K562 (cell line): ENCODE measurements at regions not wholly inside any gene's neighbourhood (a gene's known extent, or its start where the extent isn't known, plus 50 kb on each side); places are given as distances from the start of the nearest gene placed in this dataset.

Experiments used
- ATAC-seq: fragments of 200-7000 bp; cut with Tn5 transposase; 3 replicates; pipeline ENCODE4 v1.9.1; 2020; ENCODE audit warnings: moderate library complexity
- BruUV-seq: library from RNA; stranded (reverse); fragments of 400-500 nt; replicated peaks from 2 replicates; lab custom pipeline; 2021; lab: Mats Ljungman, UMichigan
- CTCF ChIA-PET: fragments of 300-600 bp; formaldehyde crosslinking; extraction: SDS; loops from one replicate; lab custom pipeline; 2021; ENCODE audit warnings: low intra/inter-chr PET ratio; lab: Yijun Ruan, JAX
- POLR2A ChIA-PET: fragments of 300-600, 350-650 bp; sonication (Branson Sonifier 250); formaldehyde crosslinking; extraction: SDS; loops from one replicate; lab custom pipeline; 2021; ENCODE audit warnings: antibody characterized with exemption, inconsistent platforms; lab: Yijun Ruan, JAX
- DNase-seq, 4 experiments: peaks; one replicate each; pipeline versions ENCODE4 v3.0.0 to v3.0.0-alpha.2; 2011 to 2018; ENCODE audit warnings: low spot score in 3 of 4, mixed read lengths in 3 of 4; ENCODE audit errors: extremely low read depth in 1 of 4
- FAIRE-seq: peaks from 2 replicates; lab custom pipeline; 2011; peaks lifted over from hg19 to GRCh38; lab: Jason Lieb, UNC
- H2AFZ ChIP-seq: 2 replicates; pipeline ENCODE4 v1.6.0; 2011; ENCODE audit warnings: low read depth, low read length, control low read depth, inconsistent platforms
- H3K27ac ChIP-seq: fragments of 200-600 bp; 3 replicates; pipeline ENCODE4 v1.8.0; 2011; ENCODE audit warnings: low read depth, mild to moderate bottlenecking, control low read depth, inconsistent platforms, low read length, moderate library complexity, mixed read lengths; ENCODE audit errors: extremely low read depth
- H3K27me3 ChIP-seq, 2 experiments: fragments of 300-600 bp in 1 of 2; 2 replicates in 1 of 2; 3 replicates in 1 of 2; pipeline versions ENCODE4 v1.6.0 to v1.8.0; 2011; ENCODE audit warnings: inconsistent platforms in 2 of 2, low read length in 2 of 2, mild to moderate bottlenecking in 1 of 2, mixed read lengths in 1 of 2, moderate library complexity in 1 of 2; ENCODE audit not compliant: control insufficient read depth in 2 of 2, insufficient read depth in 2 of 2
- H3K36me3 ChIP-seq: fragments of 300-600 bp; 3 replicates; pipeline ENCODE4 v1.8.0; 2011; ENCODE audit warnings: mild to moderate bottlenecking, low read length, inconsistent platforms; ENCODE audit not compliant: control insufficient read depth, insufficient read depth
- H3K4me1 ChIP-seq, 2 experiments: fragments of 200-600 bp in 1 of 2; replicated peaks in 1 of 2; 2 replicates in 1 of 2; 3 replicates in 1 of 2; pipeline versions ENCODE4 v1.5.1 to v1.8.0; 2011; ENCODE audit warnings: inconsistent platforms in 2 of 2, low read length in 2 of 2, mild to moderate bottlenecking in 1 of 2, mixed read lengths in 1 of 2, moderate library complexity in 1 of 2; ENCODE audit not compliant: control insufficient read depth in 2 of 2, insufficient read depth in 2 of 2
- H3K4me2 ChIP-seq: 2 replicates; pipeline ENCODE4 v1.6.1; 2011; ENCODE audit warnings: low read length, control low read depth, inconsistent platforms, mixed read lengths; ENCODE audit not compliant: insufficient read depth
- H3K4me3 ChIP-seq: fragments of 200-600 bp; sonication (generic), shearing (Covaris generic); 2 replicates; pipeline ENCODE4 v1.5.1; 2016; ENCODE audit warnings: control low read depth, inconsistent platforms
- H3K79me2 ChIP-seq: fragments of 200-600 bp; 3 replicates; pipeline ENCODE4 v1.8.0; 2011; ENCODE audit warnings: low read length, inconsistent platforms; ENCODE audit not compliant: control insufficient read depth, insufficient read depth
- H3K9ac ChIP-seq, 2 experiments: 2 replicates each; pipeline versions ENCODE4 v1.6.0 to v1.6.1; 2011; ENCODE audit warnings: low read depth in 2 of 2, low read length in 2 of 2, control low read depth in 1 of 2, inconsistent platforms in 1 of 2, mild to moderate bottlenecking in 1 of 2, mixed read lengths in 1 of 2; ENCODE audit not compliant: insufficient read depth in 1 of 2
- H3K9me1 ChIP-seq: one replicate; pipeline ENCODE4 v1.6.0; 2011; ENCODE audit warnings: inconsistent platforms, mild to moderate bottlenecking, low read length, moderate library complexity; ENCODE audit not compliant: control insufficient read depth, insufficient read depth
- H3K9me3 ChIP-seq: replicated peaks from 2 replicates; pipeline ENCODE4 v1.5.1; 2011; ENCODE audit warnings: low read depth, low read length, inconsistent platforms; ENCODE audit not compliant: control insufficient read depth, insufficient read depth
- H4K20me1 ChIP-seq: replicated peaks from 2 replicates; pipeline ENCODE4 v1.6.1; 2011; ENCODE audit warnings: low read length, inconsistent platforms, mixed read lengths; ENCODE audit not compliant: control insufficient read depth, insufficient read depth
- ATF6 ChIP-seq: sonication (generic); formaldehyde crosslinking; IDR thresholded peaks from 2 replicates; pipeline ENCODE4 v1.4.0; 2020; ENCODE audit warnings: mild to moderate bottlenecking, missing genetic modification reagents
- BDP1 ChIP-seq: IDR thresholded peaks from 3 replicates; pipeline ENCODE4 v1.6.1; 2011; ENCODE audit not compliant: insufficient read length, insufficient read depth
- CBX2 ChIP-seq: fragments of 200-600 bp; sonication (generic); IDR thresholded peaks from one replicate; pipeline ENCODE4 v1.6.1; 2012; ENCODE audit warnings: mild to moderate bottlenecking, low read length, inconsistent platforms; ENCODE audit not compliant: insufficient read depth, poor library complexity, severe bottlenecking
- CREB1 ChIP-seq, 2 experiments: sonication (generic) in 1 of 2; formaldehyde crosslinking in 1 of 2; IDR thresholded peaks; 2 replicates each; pipeline versions ENCODE4 v1.6.1 to v1.8.0; 2012 to 2022; ENCODE audit warnings: inconsistent platforms in 1 of 2, mild to moderate bottlenecking in 1 of 2, missing genetic modification reagents in 1 of 2, moderate library complexity in 1 of 2
- CREBBP ChIP-seq: IDR thresholded peaks from one replicate; pipeline ENCODE4 v1.6.1; 2012; ENCODE audit warnings: low read depth, mild to moderate bottlenecking, control low read depth, inconsistent platforms, low read length
- HNRNPLL ChIP-seq: fragments of 200-400 bp; formaldehyde crosslinking; IDR thresholded peaks from 2 replicates; pipeline ENCODE4 v1.6.1; 2017; ENCODE audit warnings: low read length, low read depth, mild to moderate bottlenecking; ENCODE audit not compliant: poor library complexity, severe bottlenecking
- HOXB6 ChIP-seq: fragments of 250-450 bp; sonication (Bioruptor Pico); IDR thresholded peaks from 2 replicates; pipeline ENCODE4 v1.5.1; 2022; ENCODE audit warnings: mild to moderate bottlenecking, borderline replicate concordance
- MBD1 ChIP-seq: fragments of 250-450 bp; sonication (Bioruptor Pico); IDR thresholded peaks from 2 replicates; pipeline ENCODE4 v1.8.0; 2022; ENCODE audit warnings: inconsistent platforms
- MTA3 ChIP-seq: fragments of 450-650 bp; formaldehyde crosslinking; IDR thresholded peaks from 2 replicates; pipeline ENCODE4 v1.6.1; 2017; ENCODE audit warnings: mild to moderate bottlenecking, borderline replicate concordance
- NCOA1 ChIP-seq: fragments of 450-650 bp; IDR thresholded peaks from 2 replicates; pipeline ENCODE4 v1.6.1; 2016; ENCODE audit warnings: low read depth
- RBM39 ChIP-seq: fragments of 200-400 bp; formaldehyde crosslinking; optimal IDR thresholded peaks from 2 replicates; pipeline ENCODE3; 2018; ENCODE audit warnings: low read depth, low read length
- STAT5A ChIP-seq: IDR thresholded peaks from 2 replicates; pipeline ENCODE4 v1.6.1; 2012; ENCODE audit warnings: low read length, inconsistent platforms, borderline replicate concordance
- TCF3 ChIP-seq: sonication (generic); formaldehyde crosslinking; IDR thresholded peaks from 2 replicates; pipeline ENCODE4 v1.4.0; 2020; ENCODE audit warnings: mild to moderate bottlenecking, missing genetic modification reagents
- XRCC3 ChIP-seq: fragments of 450-650 bp; IDR thresholded peaks from 2 replicates; pipeline ENCODE4 v1.6.1; 2017; ENCODE audit warnings: mild to moderate bottlenecking, moderate library complexity
- ZBTB43 ChIP-seq: sonication (generic); formaldehyde crosslinking; IDR thresholded peaks from 2 replicates; pipeline ENCODE4 v1.8.0; 2023; ENCODE audit warnings: mild to moderate bottlenecking, missing genetic modification reagents
- ZNF184 ChIP-seq: sonication (generic); formaldehyde crosslinking; IDR thresholded peaks from 2 replicates; pipeline ENCODE4 v1.5.0; 2020; ENCODE audit warnings: missing genetic modification reagents
- ZNF699 ChIP-seq: fragments of 250-450 bp; sonication (Bioruptor Pico); IDR thresholded peaks from 2 replicates; pipeline ENCODE4 v1.8.0; 2021; ENCODE audit warnings: mild to moderate bottlenecking, moderate library complexity; ENCODE audit not compliant: insufficient replicate concordance
- ZNF717 ChIP-seq: fragments of 250-450 bp; sonication (Bioruptor Pico); IDR thresholded peaks from 2 replicates; pipeline ENCODE4 v1.5.0; 2021
- WGBS: fragments of 100-300 bp; shearing (Covaris generic); methylation state at CpG from one replicate; pipeline ENCODE4 v1.1.6; 2016; ENCODE audit warnings: low coverage, mixed read lengths; ENCODE audit not compliant: insufficient coverage; ENCODE audit errors: missing lambda C conversion rate; 5-methylcytosine and 5-hydroxymethylcytosine counted together
- in situ Hi-C: fragments of 300-500 bp; cut with MboI; formaldehyde crosslinking; loops from 4 replicates; pipeline ENCODE4 v1.15.0; 2018; ENCODE audit warnings: inconsistent platforms, mixed read lengths
- intact Hi-C: fragments of 100-400 bp; cut with micrococcal nuclease; formaldehyde crosslinking; loops from 2 replicates; pipeline ENCODE4 v1.14.2; 2022

GRCh38 chr6:133114973-133115372 lies 126.2 kb upstream of the EYA4 start:
- Histone ChIP-seq H3K9me1 (no peaks in the 10 kb centered on the region), H3K4me1 (no peaks in the 10 kb centered on the region), H3K9me3 (no peaks in the 10 kb centered on the region), H3K9ac (no peak overlapping the region), H3K27me3 (no peaks in the 10 kb centered on the region), H3K27ac (no peak overlapping the region), H3K79me2 (no peaks in the 10 kb centered on the region), H3K4me3 (no peak overlapping the region)
- POLR2A ChIA-PET: no interaction called here
- ATAC-seq: no peak
- no TSS peak for BruUV-seq
- no peak for FAIRE-seq
- TF ChIP-seq BDP1 (no peak), HOXB6 (CRISPR knock-in tag) (no peak), MTA3 (no peak), RBM39 (no peak), CBX2 (no peak), ZNF717 (CRISPR knock-in tag) (no peak), CREB1 (IDR thresholded peaks at IDR 0.05) (no peak), CREB1 (CRISPR knock-in tag; IDR thresholded peaks at IDR 0.05) (no peak), HNRNPLL (no peak), ZBTB43 (no peak), CREBBP (no peak), STAT5A (no peak), ZNF699 (CRISPR knock-in tag) (no peak), MBD1 (no peak), ZNF184 (CRISPR knock-in tag) (no peak), NCOA1 (no peak), TCF3 (CRISPR knock-in tag) (no peak), ATF6 (CRISPR knock-in tag) (no peak), XRCC3 (no peak)
- TF ChIP-seq, all 486 proteins: peak for 0
- no peaks in the 10 kb centered on the region for H4K20me1 ChIP-seq
- no peak overlapping the region for H3K4me2 ChIP-seq
- H2AFZ ChIP-seq: no peak overlapping the region
- CTCF ChIA-PET: no interaction called here
- H3K36me3 ChIP-seq: no peaks in the 10 kb centered on the region
- intact Hi-C loops: no loop called here
- in situ Hi-C loops: no loop called here
- no peak for DNase-seq
- WGBS: 0% methylated on average over 1 of the region's 1 CpG
